ENCODE measurements at regions not wholly inside any gene's neighbourhood (a gene's known extent, or its start where the extent isn't known, plus 50 kb on each side); places are given as distances from the start of the nearest gene placed in this dataset.

GRCh38 chr13:37925878-37926473 lies 56.4 kb upstream of the TRPC4 start:
- no peak for DNase-seq

- DNase-seq, result no peak
Measured at GRCh38 chr13:37923236-37923635, 53.7 kb upstream of the TRPC4 start.

DNA sequence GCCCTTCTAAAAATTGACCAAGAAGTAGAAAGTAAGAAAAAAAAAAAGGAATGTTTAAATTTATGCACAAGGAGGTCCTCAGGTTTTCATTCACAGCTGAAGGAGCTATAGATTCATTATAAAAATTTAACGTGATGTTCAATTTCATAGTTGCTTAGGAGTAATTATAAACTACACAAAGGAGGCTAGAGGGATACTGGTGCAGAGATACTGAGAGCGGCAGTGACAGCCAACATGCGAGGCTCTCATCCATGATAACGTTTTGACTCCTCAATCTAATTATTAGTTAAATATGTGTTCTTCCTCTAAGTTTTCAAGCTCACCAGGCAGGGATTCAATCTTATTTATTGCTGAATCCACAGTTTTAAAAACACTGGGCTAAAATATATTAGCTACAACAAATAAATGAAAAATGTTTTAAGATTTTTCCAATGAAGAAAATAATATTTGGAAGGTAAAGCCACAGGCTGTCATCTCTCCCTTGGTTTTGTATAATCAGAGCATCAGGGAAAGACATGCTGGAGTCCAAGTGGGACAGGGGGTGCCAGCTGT lies 49.8 kb upstream of the TRPC4 start:
- no peak for DNase-seq

All from NCI-H526 (cell line).